PFSK-1 (cell line): ENCODE measurements at regions not wholly inside any gene's neighbourhood (a gene's known extent, or its start where the extent isn't known, plus 50 kb on each side); places are given as distances from the start of the nearest gene placed in this dataset.

Experiments
- POLR2AphosphoS5 ChIP-seq: IDR thresholded peaks from 2 replicates; pipeline ENCODE4 v1.6.1; 2012; ENCODE audit warnings: low read depth, mild to moderate bottlenecking, control low read depth, low read length, moderate library complexity
- REST ChIP-seq, 2 experiments: IDR thresholded peaks; 2 replicates each; pipeline versions ENCODE4 v1.6.1 to v1.8.0; 2011 to 2012; ENCODE audit warnings: low read depth in 2 of 2, low read length in 2 of 2, control low read depth in 1 of 2, inconsistent platforms in 1 of 2, mild to moderate bottlenecking in 1 of 2, moderate library complexity in 1 of 2; ENCODE audit not compliant: insufficient read depth in 1 of 2

DNA sequence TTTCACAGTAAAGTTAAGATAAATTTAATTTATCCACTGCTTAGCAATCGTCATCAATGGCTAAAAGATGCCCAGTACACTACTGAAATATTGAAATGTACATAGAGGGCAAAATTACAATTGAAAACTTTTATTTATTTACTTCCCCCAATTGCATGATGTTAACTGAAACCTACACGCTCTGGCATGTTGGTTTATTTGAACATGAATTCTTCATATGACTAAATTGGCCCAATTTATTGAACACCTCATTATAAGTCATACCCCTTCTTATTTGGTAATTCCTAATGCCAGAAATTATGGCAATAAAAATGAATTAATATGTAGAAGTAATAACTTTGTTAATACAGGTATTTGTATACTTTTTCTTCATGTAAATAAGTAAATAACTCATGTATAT, 183.0 kb upstream of the ZC3H15 start:
- TF ChIP-seq REST (IDR thresholded peaks at IDR 0.05; ENCODE audit: insufficient read depth in 1 of 2, low read depth in 2 of 2, low read length in 2 of 2), result no peak
- TF ChIP-seq POLR2AphosphoS5, result no peak
